Ovary (tissue), 7 donors: ENCODE measurements at regions not wholly inside any gene's neighbourhood (a gene's known extent, or its start where the extent isn't known, plus 50 kb on each side); places are given as distances from the start of the nearest gene placed in this dataset.

ENCODE experiments used
- DNase-seq, 5 donors: peaks; one replicate each; pipeline ENCODE4 v3.0.0-alpha.2; 2019 to 2020
- H3K27ac ChIP-seq, 2 donors: fragments of 200-600 bp; one replicate each; pipeline versions ENCODE4 v1.5.1 to v1.8.0; 2019 to 2022
- H3K27me3 ChIP-seq: fragments of 200-600 bp; one replicate; pipeline ENCODE4 v1.8.0; 2022
- H3K36me3 ChIP-seq: fragments of 200-600 bp; sonication (generic); one replicate; pipeline ENCODE4 v1.5.1; 2019
- H3K4me1 ChIP-seq: one replicate; pipeline ENCODE4 v1.8.1; 2013; ENCODE audit warnings: mild to moderate bottlenecking, moderate library complexity; ENCODE audit not compliant: insufficient read depth
- H3K4me3 ChIP-seq: fragments of 200-600 bp; sonication (generic); one replicate; pipeline ENCODE4 v1.5.1; 2017
- H3K9me3 ChIP-seq, 2 donors: fragments of 200-600 bp in 1 of 2; sonication (generic) in 1 of 2; one replicate each; pipeline versions ENCODE4 v1.5.1 to v1.8.1; 2013 to 2019; ENCODE audit warnings: mild to moderate bottlenecking in 1 of 2, moderate library complexity in 1 of 2
- CTCF ChIP-seq, 3 donors: fragments of 450-650 bp in 2 of 3; fragments of 200-600 bp in 1 of 3; IDR thresholded peaks; one replicate each; pipeline versions ENCODE4 v1.5.1 to v1.8.0; 2016 to 2022; ENCODE audit warnings: antibody characterized with exemption in 3 of 3, mild to moderate bottlenecking in 1 of 3
- EP300 ChIP-seq: sonication (generic); formaldehyde crosslinking; IDR thresholded peaks from one replicate; pipeline ENCODE4 v1.6.1; 2017; ENCODE audit warnings: antibody characterized with exemption
- POLR2A ChIP-seq: fragments of 450-650 bp; IDR thresholded peaks from one replicate; pipeline ENCODE4 v1.6.1; 2017; ENCODE audit warnings: antibody characterized with exemption, mild to moderate bottlenecking, moderate library complexity
- WGBS, 3 donors: extraction: QIAGEN DNeasy Blood & Tissue Kit in 1 of 3; methylation state at CpG; one replicate each; pipeline versions ENCODE4 v1.1.5 to v1.1.7; 2013 to 2017; 5-methylcytosine and 5-hydroxymethylcytosine counted together
- intact Hi-C, 4 donors: fragments of 100-400 bp; cut with DNase I; formaldehyde crosslinking; loops; one replicate each; pipeline versions ENCODE4 v1.11.0 to v1.15.1; 2022 to 2023
- donor health status: DM: no; HTN: no; CAD: no; lungs with moderate emphysema.
- donor health status: DM: no; HTN: no; CAD: no.
- donor health status: Bipolar disorder and iron deficiency.
- donor health status: DM: no; HTN: no; CAD: no.
- donor health status: DM: yes; HTN: yes; CAD: no.

GRCh38 chr12:92444763-92445162, 258.0 kb upstream of the PLEKHG7 start:
- Histone ChIP-seq H3K9me3 (no peaks in the 10 kb centered on the region), H3K4me3 (no peak overlapping the region), H3K4me1 (peaks cover 5% of the 10 kb centered on the region), H3K36me3 (no peaks in the 10 kb centered on the region), H3K27me3 (no peaks in the 10 kb centered on the region), H3K27ac (peak overlapping the region in 1 of 2 donors; percentile 56)
- intact Hi-C loops: no loop called here
- DNase-seq: no peak
- TF ChIP-seq CTCF (IDR thresholded peaks at IDR 0.05): no peak
- no peak for TF ChIP-seq EP300
- TF ChIP-seq POLR2A: no peak
- 90 to 93% (median 90%) methylated on average over 9 of the region's 9 CpGs for WGBS, 3 donors

- intact Hi-C loops: no loop called here
- Histone ChIP-seq H3K4me3 (no peak overlapping the region), H3K27me3 (no peaks in the 10 kb centered on the region), H3K36me3 (no peaks in the 10 kb centered on the region), H3K9me3 (no peaks in the 10 kb centered on the region), H3K27ac (no peak overlapping the region), H3K4me1 (peaks cover 7% of the 10 kb centered on the region)
- no peak for TF ChIP-seq CTCF (IDR thresholded peaks at IDR 0.05)
- TF ChIP-seq EP300: no peak
- no peak for TF ChIP-seq POLR2A
- no peak for DNase-seq
- WGBS, 3 donors: 89 to 93% (median 92%) methylated on average over 3 of the region's 3 CpGs
Measured at GRCh38 chr12:92442782-92443181, 260.0 kb upstream of the PLEKHG7 start.

- H3K27ac ChIP-seq: no peak overlapping the region
Measured at GRCh38 chr12:92440072-92440471, 262.7 kb upstream of the PLEKHG7 start.

GRCh38 chr12:92439420-92439805, 263.4 kb upstream of the PLEKHG7 start:
- no peak overlapping the region for H3K27ac ChIP-seq

More at GRCh38 chr12:92440072-92440471, 262.7 kb upstream of the PLEKHG7 start:
- Histone ChIP-seq H3K9me3 (no peaks in the 10 kb centered on the region), H3K4me1 (peaks cover 4% of the 10 kb centered on the region), H3K4me3 (no peak overlapping the region), H3K27me3 (no peaks in the 10 kb centered on the region), H3K36me3 (no peaks in the 10 kb centered on the region)
- 85 to 88% (median 86%) methylated on average over 4 of the region's 4 CpGs for WGBS, 3 donors
- intact Hi-C loops: no loop called here
- DNase-seq: no peak
- no peak for TF ChIP-seq EP300
- no peak for TF ChIP-seq POLR2A
- no peak for TF ChIP-seq CTCF (IDR thresholded peaks at IDR 0.05)

More at GRCh38 chr12:92439420-92439805, 263.4 kb upstream of the PLEKHG7 start:
- Histone ChIP-seq H3K4me1 (peaks cover 4% of the 10 kb centered on the region), H3K4me3 (no peak overlapping the region), H3K27me3 (no peaks in the 10 kb centered on the region), H3K36me3 (no peaks in the 10 kb centered on the region), H3K9me3 (no peaks in the 10 kb centered on the region)
- intact Hi-C loops: no loop called here
- WGBS, 3 donors: 14 to 30% (median 27%) methylated on average over 1 of the region's 1 CpG
- DNase-seq: peak in 1 of 5 donors; percentile 32
- no peak for TF ChIP-seq POLR2A
- no peak for TF ChIP-seq CTCF (IDR thresholded peaks at IDR 0.05)
- no peak for TF ChIP-seq EP300
